ENCODE measurements at regions not wholly inside any gene's neighbourhood (a gene's known extent, or its start where the extent isn't known, plus 50 kb on each side); places are given as distances from the start of the nearest gene placed in this dataset.

- Histone ChIP-seq H3K4me1 (no peaks in the 10 kb centered on the region), H3K36me3 (no peaks in the 10 kb centered on the region), H3K9ac (ENCODE audit: low read depth in 2 of 2, low read length in 2 of 2) (no peak overlapping the region), H3K27ac (no peak overlapping the region), H3K4me3 (no peak overlapping the region), H3K27me3 (no peaks in the 10 kb centered on the region), H3K9me3 (no peaks in the 10 kb centered on the region)
- intact Hi-C loops (cut with DNase I) = no loop called here
- TF ChIP-seq CTCF (IDR thresholded peaks at IDR 0.05) = no peak
- no peak for DNase-seq
Measured at GRCh38 chr12:70176290-70176689, 66.9 kb upstream of the CNOT2 start.

DNA sequence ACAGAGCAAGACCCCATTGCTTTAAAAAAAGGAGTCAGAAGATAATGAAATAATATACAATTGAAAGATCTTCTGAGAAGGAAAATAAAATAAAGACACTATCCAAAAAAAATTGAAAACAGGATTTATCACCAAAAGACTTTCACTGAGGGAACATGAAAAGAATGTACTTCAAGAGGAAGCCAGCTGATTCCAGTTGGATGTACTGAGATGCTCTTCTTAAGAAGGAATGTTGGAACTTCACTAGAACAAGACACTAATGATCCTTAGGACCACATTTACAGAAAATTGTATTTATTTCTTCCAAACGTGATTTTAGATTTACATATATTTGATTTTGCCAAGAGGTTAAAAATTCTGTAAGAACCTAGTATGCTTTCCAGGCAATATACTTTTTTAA lies 65.6 kb upstream of the CNOT2 start:
- intact Hi-C loops (cut with DNase I) = no loop called here
- Histone ChIP-seq H3K27me3 (no peaks in the 10 kb centered on the region), H3K9ac (ENCODE audit: low read depth in 2 of 2, low read length in 2 of 2) (no peak overlapping the region), H3K9me3 (no peaks in the 10 kb centered on the region), H3K27ac (no peak overlapping the region), H3K4me1 (no peaks in the 10 kb centered on the region), H3K4me3 (no peak overlapping the region), H3K36me3 (no peaks in the 10 kb centered on the region)
- no peak for TF ChIP-seq CTCF (IDR thresholded peaks at IDR 0.05)
- no peak for DNase-seq

DNA sequence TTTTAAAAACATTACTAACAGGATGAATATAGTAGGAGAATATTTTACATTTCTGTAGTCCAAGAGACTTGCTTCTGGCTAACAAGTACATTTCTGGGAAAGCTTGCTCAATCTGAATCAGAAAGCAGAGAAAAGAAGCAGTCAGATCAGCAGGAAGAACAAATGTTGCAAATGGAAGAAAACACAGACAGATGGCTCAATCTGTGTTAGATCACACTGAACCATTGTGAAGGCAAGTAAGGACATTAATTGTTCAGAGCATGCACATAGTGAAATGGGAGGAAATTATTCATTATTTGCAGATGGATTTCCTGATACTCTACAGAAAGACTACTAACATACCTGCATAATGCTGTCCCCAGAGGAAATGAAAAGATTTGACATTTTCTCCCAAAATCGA lies 65.2 kb upstream of the CNOT2 start:
- H3K36me3 ChIP-seq = no peaks in the 10 kb centered on the region
- no peaks in the 10 kb centered on the region for H3K9me3 ChIP-seq
- no peaks in the 10 kb centered on the region for H3K4me1 ChIP-seq
- no peak overlapping the region for H3K4me3 ChIP-seq
- H3K27ac ChIP-seq = no peak overlapping the region
- DNase-seq = no peak
- TF ChIP-seq CTCF (IDR thresholded peaks at IDR 0.05) = no peak
- H3K27me3 ChIP-seq = no peaks in the 10 kb centered on the region
- intact Hi-C loops (cut with DNase I) = no loop called here
- H3K9ac ChIP-seq (ENCODE audit: low read depth in 2 of 2, low read length in 2 of 2) = no peak overlapping the region

- no peak for DNase-seq
- TF ChIP-seq CTCF (IDR thresholded peaks at IDR 0.05) = no peak
- intact Hi-C loops (cut with DNase I) = no loop called here
- Histone ChIP-seq H3K27ac (no peak overlapping the region), H3K4me1 (no peaks in the 10 kb centered on the region), H3K36me3 (no peaks in the 10 kb centered on the region), H3K9me3 (no peaks in the 10 kb centered on the region), H3K4me3 (no peak overlapping the region), H3K27me3 (no peaks in the 10 kb centered on the region), H3K9ac (ENCODE audit: low read depth in 2 of 2, low read length in 2 of 2) (no peak overlapping the region)
Measured at GRCh38 chr12:70180130-70180529, 63.1 kb upstream of the CNOT2 start.

DNA sequence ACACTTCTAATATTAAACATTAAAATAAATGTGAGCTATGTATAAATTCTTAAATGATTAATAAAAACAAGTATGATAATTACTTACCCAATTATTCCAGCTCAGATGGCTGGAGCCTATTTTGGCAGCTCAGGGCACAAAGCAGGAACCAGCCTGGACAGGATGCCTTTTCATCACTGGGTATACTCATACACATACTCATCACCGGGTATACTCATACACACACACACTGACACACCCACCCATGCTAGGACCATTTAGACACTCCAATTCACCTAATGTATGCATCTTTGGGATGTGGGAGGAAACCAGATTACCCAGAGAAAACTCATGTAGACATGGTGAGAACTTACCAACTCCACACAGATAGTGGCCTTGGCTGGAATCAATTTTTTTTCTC lies 57.9 kb upstream of the CNOT2 start:
- H3K27ac ChIP-seq = no peak overlapping the region
- TF ChIP-seq CTCF (IDR thresholded peaks at IDR 0.05) = no peak
- intact Hi-C loops (cut with DNase I) = no loop called here
- no peaks in the 10 kb centered on the region for H3K36me3 ChIP-seq
- no peaks in the 10 kb centered on the region for H3K4me1 ChIP-seq
- H3K27me3 ChIP-seq = no peaks in the 10 kb centered on the region
- no peak overlapping the region for H3K4me3 ChIP-seq
- H3K9me3 ChIP-seq = no peaks in the 10 kb centered on the region
- H3K9ac ChIP-seq (ENCODE audit: low read depth in 2 of 2, low read length in 2 of 2) = no peak overlapping the region
- DNase-seq = no peak

GRCh38 chr12:70186436-70186835 lies 56.8 kb upstream of the CNOT2 start:
- intact Hi-C loops (cut with DNase I) = no loop called here
- no peak overlapping the region for H3K9ac ChIP-seq (ENCODE audit: low read depth in 2 of 2, low read length in 2 of 2)
- H3K27me3 ChIP-seq = no peaks in the 10 kb centered on the region
- H3K9me3 ChIP-seq = no peaks in the 10 kb centered on the region
- no peak for DNase-seq
- H3K36me3 ChIP-seq = no peaks in the 10 kb centered on the region
- no peak overlapping the region for H3K4me3 ChIP-seq
- no peaks in the 10 kb centered on the region for H3K4me1 ChIP-seq
- TF ChIP-seq CTCF (IDR thresholded peaks at IDR 0.05) = no peak
- no peak overlapping the region for H3K27ac ChIP-seq

Data from colonic mucosa (tissue), 4 donors.